PC-3 (cell line): ENCODE measurements at regions not wholly inside any gene's neighbourhood (a gene's known extent, or its start where the extent isn't known, plus 50 kb on each side); places are given as distances from the start of the nearest gene placed in this dataset.

Experiments
- CTCF ChIP-seq: fragments of 300-600 bp; sonication (generic); conservative IDR thresholded peaks from 2 replicates; pipeline ENCODE4 v1.5.1; 2017; ENCODE audit warnings: antibody characterized with exemption, low read depth, mild to moderate bottlenecking, low read length
- EZH2 ChIP-seq: fragments of 300-600 bp; sonication (generic); IDR thresholded peaks from one replicate; pipeline ENCODE4 v1.6.1; 2017; ENCODE audit warnings: antibody characterized with exemption, mild to moderate bottlenecking, low read length; ENCODE audit not compliant: unreplicated experiment
- EZH2phosphoT487 ChIP-seq: fragments of 300-600 bp; sonication (generic); IDR thresholded peaks from 2 replicates; pipeline ENCODE4 v1.6.1; 2018; ENCODE audit warnings: mild to moderate bottlenecking, antibody characterized with exemption, low read length, borderline replicate concordance

- TF ChIP-seq EZH2 = no peak
- no peak for TF ChIP-seq CTCF
- TF ChIP-seq EZH2phosphoT487 = no peak
Observed at GRCh38 chr1:234875328-234875952, 253.2 kb downstream of the TOMM20 start.
